ENCODE measurements at regions not wholly inside any gene's neighbourhood (a gene's known extent, or its start where the extent isn't known, plus 50 kb on each side); places are given as distances from the start of the nearest gene placed in this dataset.

DNA sequence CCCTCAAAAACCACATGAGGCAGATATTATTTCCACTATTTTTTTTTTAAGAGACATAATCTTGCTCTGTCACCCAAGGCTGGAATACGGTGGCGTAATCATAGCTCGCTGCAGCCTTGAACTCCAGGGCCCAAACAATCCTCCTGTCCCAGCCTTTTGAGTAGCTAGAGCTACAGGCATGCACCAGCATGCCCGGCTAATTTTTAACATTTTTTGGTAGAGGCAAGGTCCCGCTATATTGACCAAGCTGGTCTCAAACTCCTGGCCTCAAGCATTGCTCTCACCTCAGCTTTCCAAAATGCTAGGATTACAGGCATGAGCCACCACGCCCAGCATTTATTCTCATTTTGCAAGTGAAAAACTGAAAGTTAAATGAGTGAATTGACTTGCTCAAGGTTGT lies 50.8 kb upstream of the PIAS1 start:
- TF ChIP-seq OVOL2 (CRISPR knock-in tag; IDR thresholded peaks at IDR 0.05; ENCODE audit: borderline replicate concordance) (no peak), NR3C1 (CRISPR knock-in tag; conservative IDR thresholded peaks at IDR 0.05; ENCODE audit: low read depth) (no peak), TEAD1 (CRISPR knock-in tag; IDR thresholded peaks at IDR 0.05) (no peak), CBFB (CRISPR knock-in tag; IDR thresholded peaks at IDR 0.05; ENCODE audit: low read depth) (no peak)
- H3K4me3 Mint-ChIP-seq, result no peak overlapping the region
- peaks cover 29% of the 10 kb centered on the region for H3K36me3 Mint-ChIP-seq
- ATAC-seq, result no peak
- CTCF ChIA-PET, result no interaction called here
- no peak overlapping the region for H3K27ac Mint-ChIP-seq
- no peaks in the 10 kb centered on the region; the same call in 1 of the 2 replicates for H3K27me3 Mint-ChIP-seq (ENCODE audit: low read depth)
- peaks cover 22% of the 10 kb centered on the region for H3K4me1 Mint-ChIP-seq
- POLR2A ChIA-PET, result no interaction called here
- H3K9me3 Mint-ChIP-seq, result peaks cover 34% of the 10 kb centered on the region
- no peak for DNase-seq (ENCODE audit: low spot score)

Measured in WTC11 (cell line).